VCaP (cell line): ENCODE measurements at regions not wholly inside any gene's neighbourhood (a gene's known extent, or its start where the extent isn't known, plus 50 kb on each side); places are given as distances from the start of the nearest gene placed in this dataset.
"Not testable (repeated sequence)": the region's sequence is repeated elsewhere in the genome, so short reads cannot be mapped to it uniquely, and the experiment has no call there.

Experiments
- H3K27ac ChIP-seq: fragments of 450-650 bp; 2 replicates; pipeline ENCODE4 v1.5.1; 2017
- TF ChIP-seq, protein P1 (sequence below): fragments of 450-650 bp; conservative IDR thresholded peaks from 2 replicates; pipeline ENCODE4 v1.5.1; 2017; ENCODE audit warnings: mild to moderate bottlenecking, moderate library complexity

DNA sequence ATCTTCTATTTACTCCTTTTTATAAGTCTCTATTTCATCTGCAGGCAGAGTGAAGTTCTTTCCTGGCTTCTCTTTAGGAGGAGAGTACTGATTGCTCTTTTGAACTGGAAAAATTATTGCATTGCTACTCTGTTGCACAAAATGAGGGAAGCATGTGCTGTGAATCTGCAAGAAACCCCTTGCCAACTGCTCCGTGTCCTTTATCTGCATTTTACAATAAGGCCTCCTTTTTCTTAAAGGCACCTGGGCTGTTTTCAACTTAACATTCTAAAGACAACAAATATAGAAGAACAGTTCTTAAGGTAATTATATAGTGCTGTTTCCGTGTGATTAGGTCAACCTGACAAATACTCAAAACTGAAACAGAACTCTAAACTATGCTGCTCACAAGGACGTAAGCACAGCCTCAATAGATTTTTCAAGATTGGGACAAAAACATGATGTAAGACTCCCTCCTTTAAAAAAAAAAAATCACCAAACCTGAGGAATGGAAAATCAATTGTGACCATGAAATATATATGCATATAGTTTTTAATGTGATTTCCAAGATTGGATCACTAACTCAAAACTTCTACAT, 716.6 kb upstream of the INTU start:
- TF ChIP-seq, protein P1, sequence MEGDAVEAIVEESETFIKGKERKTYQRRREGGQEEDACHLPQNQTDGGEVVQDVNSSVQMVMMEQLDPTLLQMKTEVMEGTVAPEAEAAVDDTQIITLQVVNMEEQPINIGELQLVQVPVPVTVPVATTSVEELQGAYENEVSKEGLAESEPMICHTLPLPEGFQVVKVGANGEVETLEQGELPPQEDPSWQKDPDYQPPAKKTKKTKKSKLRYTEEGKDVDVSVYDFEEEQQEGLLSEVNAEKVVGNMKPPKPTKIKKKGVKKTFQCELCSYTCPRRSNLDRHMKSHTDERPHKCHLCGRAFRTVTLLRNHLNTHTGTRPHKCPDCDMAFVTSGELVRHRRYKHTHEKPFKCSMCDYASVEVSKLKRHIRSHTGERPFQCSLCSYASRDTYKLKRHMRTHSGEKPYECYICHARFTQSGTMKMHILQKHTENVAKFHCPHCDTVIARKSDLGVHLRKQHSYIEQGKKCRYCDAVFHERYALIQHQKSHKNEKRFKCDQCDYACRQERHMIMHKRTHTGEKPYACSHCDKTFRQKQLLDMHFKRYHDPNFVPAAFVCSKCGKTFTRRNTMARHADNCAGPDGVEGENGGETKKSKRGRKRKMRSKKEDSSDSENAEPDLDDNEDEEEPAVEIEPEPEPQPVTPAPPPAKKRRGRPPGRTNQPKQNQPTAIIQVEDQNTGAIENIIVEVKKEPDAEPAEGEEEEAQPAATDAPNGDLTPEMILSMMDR: no peak
- no peak overlapping the region for H3K27ac ChIP-seq

DNA sequence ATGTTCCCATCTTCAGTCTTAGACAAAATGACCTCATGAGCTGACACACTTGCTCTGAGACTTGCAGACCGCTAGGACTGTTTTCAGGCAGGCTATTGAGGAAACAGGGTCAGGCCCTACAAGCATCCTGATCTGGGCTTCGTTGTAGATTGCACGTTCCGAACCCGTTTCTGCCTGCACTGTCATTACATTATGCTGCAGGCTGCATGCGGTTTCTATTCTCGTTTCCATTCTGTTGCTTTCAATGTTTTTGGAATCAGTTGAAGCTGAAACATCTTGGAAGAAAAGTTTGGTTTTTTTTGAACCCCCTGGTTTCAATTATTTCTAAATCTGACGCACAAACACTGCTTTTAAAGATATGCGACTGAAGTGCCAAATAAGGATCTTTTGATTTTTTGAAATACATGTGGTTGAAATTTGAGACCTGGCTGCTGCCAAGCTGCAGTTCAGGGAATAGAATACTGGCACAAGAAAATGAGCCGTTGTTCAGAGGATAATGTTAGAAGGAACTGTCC, 716.1 kb upstream of the INTU start:
- TF ChIP-seq, protein P1: no peak
- no peak overlapping the region for H3K27ac ChIP-seq

DNA sequence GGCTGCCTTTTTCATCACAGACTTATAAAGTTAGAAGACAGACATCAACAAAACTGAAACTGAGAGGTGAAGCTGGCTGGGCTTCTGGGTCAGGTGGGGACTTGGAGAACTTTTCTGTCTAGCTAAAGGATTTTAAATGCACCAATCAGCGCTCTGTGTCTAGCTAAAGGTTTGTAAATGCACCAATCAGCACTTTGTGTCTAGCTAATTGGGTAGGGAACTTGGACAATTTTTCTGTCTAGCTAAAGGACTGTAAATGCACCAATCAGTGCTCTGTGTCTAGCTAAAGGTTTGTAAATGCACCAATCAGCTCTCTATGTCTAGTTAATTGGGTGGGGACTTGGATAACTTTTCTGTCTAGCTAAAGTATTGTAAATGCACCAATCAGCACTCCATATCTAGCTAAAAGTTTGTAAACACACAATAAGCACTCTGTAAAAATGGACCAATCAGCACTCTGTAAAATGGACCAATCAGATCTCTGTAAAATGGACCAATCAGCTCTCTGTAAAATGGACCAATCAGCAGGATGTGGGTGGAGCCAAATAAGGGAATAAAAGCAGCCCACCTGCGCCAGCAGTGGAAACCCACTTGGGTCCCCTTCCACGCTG, 710.3 kb upstream of the INTU start:
- H3K27ac ChIP-seq: not testable (repeated sequence)

DNA sequence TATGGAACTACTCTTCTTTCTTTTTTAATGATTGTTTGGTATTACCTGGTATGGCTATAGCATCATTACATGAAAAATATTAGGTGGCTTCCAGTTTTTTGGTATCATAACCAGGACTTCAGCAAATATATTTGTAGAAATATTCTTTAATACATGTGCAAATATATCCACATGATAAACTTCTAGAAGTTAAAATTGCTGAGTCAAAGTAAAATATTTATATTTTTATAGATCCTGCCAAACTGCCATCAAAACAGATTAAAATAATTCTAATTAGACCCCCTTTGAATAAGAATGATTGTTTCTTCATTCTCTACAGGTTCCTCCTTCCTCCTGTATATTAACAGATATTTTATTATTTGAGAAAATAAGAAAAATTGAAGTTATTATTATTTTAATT, 708.5 kb upstream of the INTU start:
- no peak overlapping the region for H3K27ac ChIP-seq
- TF ChIP-seq, protein P1: no peak

- not testable (repeated sequence) for H3K27ac ChIP-seq
Observed at GRCh38 chr4:126930059-126930458, 702.7 kb upstream of the INTU start.

DNA sequence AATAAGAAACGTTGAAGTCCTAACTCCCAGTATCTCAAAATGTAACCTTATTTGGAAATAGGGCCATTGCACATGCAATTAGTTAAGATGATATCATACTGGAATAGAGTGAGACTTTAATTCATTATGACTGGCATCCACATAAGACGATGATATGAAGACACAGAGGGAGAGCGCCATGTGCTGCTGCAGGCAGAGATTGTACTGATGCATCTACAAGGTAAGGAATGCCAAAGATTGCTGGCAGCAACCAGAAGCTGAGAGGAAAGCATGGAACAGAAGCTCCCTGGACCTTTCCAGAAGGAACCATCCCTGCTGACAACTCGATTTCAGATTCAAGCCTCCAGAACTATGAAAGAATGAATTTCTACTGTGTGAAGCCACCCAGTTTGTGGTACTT, 697.0 kb upstream of the INTU start:
- no peak overlapping the region for H3K27ac ChIP-seq
- TF ChIP-seq, protein P1: no peak

- no peak overlapping the region for H3K27ac ChIP-seq
- TF ChIP-seq, protein P1: no peak
Observed at GRCh38 chr4:126937342-126937741, 695.4 kb upstream of the INTU start.

DNA sequence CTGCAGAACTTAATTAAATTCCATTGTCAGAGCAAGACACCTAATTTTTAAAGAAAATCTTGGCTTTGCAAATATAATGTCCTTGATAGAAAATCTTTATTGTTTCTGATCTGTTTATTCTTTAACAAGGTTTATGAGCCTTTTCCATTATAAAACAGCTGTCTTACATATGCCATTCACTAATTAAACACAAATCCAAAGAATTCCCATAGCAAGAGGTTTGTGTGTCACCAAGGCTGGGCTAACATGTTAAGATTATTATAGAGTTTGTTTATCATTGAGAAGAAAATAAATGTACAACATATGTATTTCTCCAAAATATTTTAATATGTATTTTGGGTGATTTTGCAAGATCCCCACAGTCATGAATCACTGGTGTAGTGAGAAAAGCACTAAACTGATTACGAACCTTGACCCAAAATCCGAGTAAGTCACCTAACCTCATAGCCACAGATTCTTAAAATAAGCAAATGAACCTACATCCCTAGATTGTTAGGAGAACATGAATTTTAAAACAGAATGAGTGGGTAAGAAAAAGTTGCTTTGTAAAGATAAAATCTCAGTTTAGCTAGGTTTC, 694.8 kb upstream of the INTU start:
- TF ChIP-seq, protein P1: no peak
- no peak overlapping the region for H3K27ac ChIP-seq
